CD4-positive, alpha-beta T cell treated with Interleukin-15 for 1 hour (primary cell): ENCODE measurements at regions not wholly inside any gene's neighbourhood (a gene's known extent, or its start where the extent isn't known, plus 50 kb on each side); places are given as distances from the start of the nearest gene placed in this dataset.
A peak's percentile ranks its signal among the peaks of the same experiment; 100 is the strongest.

Experiments used
- DNase-seq: peaks from one replicate; pipeline ENCODE4 v3.0.0-alpha.2; 2020

DNA sequence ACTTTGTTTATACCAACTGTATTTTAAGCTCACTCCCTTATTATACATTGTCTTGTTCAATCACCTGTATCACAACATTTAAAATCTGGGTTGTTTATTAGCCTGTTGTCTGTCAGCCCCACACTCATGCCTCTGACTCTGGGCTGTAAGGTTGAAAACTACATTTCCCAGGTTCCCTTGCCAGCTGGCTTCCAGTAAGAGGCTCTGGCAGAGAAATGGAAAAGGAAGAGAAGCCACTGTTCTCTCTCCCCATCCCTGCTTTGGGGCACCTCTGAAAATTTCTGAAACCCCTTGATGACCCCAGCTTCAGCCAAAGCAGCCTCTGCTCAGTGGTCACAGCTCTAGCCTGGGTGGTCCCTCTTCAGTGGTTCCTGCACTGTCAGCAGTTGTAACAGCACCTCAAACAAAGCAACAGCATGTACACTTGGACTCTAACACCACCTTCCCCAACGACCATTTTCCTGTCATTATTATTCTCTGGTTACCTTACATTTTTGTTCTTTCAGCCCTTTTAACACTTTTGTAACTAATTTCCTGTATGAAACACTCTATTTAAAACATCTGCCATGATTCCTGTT, 108.9 kb upstream of the LGALSL start:
- DNase-seq: no peak

DNA sequence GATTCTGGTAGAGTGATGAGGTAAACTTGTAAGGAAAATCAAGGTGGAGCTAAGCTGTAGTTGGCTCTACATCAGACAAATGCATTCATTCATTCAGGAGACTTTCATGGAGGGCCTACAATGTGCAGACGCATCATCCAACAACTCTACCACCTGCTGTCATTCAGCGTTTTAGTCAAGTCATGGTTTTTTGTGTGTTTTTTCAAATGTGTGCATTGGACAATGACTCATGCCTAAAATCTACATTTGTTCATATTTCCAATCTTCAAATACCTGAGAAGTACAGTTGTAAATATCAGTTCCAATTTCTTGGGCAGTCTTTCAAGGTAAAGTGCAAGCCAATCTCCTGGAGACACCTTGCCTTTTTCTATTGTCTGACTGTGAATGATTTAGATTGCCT, 108.0 kb upstream of the LGALSL start:
- no peak for DNase-seq

DNA sequence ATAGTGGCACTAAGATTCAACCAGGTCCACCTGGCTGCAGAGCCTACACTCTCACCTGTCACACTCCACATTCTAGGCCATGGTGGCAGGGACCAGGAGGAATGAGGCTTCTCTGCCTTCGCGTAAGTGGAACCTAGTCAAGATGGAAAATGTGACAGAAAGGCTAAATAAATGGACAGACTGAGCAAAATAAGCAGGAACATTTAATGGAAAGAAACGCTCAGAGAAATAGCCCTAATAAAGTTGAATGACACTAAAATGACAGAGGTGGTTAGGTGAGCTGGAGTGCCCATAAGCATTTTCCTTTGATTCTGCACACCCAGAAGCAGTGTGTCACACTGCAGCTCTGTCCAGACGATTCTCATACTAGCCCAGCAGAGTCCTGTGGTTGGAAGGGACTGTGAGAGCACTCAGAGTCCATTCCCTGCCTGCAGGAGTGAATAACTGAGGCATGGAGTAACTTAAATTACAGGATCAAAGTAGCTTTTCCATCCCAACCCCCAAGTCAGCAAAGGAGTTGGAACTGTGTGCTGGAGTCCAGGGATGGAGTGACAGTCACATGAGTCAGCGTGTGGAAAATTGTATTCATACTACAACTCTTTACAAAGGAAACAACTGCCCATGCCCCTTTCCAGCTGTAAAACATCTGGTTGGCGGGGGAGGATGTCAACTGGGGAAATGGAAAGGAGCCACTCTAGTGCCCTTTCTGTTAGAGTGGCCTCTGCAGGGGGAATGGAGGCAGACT, 105.4 kb upstream of the LGALSL start:
- DNase-seq: no peak

DNA sequence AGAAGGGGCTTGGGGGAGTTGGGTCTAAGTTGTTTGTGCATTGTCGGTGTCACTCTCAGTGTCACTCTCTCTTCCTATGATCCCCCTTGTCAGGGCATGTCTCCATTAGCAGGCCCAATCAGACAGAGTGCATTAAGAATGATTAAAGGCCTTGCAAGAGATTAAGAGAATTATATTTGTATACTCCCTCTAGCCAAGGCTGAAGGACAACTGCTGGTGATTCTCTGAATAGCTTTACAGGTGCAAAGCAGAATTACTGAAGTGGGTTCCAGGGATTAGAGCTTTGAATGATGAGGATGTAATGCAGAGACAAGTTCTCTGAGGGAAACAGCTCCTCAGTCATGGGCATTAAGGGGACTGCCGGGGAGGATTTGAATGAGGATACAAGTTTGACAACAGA, 104.8 kb upstream of the LGALSL start:
- no peak for DNase-seq

- DNase-seq: no peak
These were observed 103.0 kb upstream of the LGALSL start for GRCh38 chr2:64350996-64351395.

DNA sequence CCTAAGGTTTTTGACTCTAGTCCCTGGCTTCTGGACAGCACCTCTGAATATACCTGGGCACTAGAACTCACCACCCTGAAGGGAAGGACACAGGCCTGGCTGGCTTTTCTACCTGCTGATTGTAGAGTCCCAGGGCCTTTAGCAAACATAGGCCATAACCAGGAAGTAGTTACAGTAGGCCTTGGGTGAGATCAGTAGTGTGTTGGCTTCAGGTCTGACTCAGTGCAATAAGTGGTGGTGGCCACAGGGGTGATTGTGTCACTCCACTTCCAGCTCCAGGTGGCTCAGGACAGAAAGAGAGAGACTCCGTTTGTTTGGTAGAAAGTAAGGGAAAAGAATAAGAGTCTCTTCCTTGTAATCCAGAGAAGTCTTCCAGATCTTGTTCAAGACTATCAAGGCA, 101.7 kb upstream of the LGALSL start:
- DNase-seq: no peak

DNA sequence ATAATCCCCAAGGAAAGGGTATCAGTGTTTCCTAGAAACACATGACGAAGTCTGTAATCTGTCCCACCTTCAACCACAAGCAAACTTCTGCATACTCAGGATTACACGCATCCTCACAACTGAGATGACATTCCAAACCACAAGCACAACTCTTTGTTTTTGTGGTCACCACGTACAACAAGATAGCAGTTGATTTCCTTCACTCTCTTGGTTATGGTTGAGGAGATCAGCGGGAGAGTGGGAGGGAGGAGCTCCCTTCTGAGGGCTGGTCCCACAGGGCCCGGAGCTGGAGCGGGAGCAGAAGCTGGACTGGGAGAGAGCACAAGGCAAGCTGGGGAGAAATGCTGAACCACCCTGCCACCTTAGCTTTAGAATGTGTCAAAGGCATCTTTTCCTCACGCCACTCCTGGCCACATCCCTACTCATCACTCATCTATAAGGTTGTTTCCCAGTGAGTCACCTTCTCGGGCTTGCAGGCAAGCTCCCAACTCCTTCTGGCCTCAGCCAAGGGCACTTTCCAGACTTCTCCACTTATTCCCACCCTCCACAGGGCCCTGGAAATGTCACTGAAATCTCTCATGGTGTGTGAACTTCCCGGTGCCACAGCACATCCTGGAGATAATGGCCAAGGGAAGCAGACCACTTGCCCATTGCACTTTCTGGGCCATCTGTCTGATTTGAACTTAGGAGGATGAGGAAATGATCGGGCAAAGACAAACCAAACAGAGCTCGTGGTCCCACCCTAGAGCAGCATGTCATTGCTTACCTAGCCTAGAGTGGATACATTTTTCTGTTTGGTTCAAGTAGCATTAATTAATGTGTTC, 98.9 kb upstream of the LGALSL start:
- DNase-seq: no peak

GRCh38 chr2:64356906-64357305, 97.1 kb upstream of the LGALSL start:
- no peak for DNase-seq

- no peak for DNase-seq
These were observed 94.6 kb upstream of the LGALSL start for GRCh38 chr2:64359171-64359891.

- DNase-seq: peak; percentile 24
These were observed 93.9 kb upstream of the LGALSL start for GRCh38 chr2:64359892-64360657.

- no peak for DNase-seq
These were observed 92.6 kb upstream of the LGALSL start for GRCh38 chr2:64361151-64361938.

DNA sequence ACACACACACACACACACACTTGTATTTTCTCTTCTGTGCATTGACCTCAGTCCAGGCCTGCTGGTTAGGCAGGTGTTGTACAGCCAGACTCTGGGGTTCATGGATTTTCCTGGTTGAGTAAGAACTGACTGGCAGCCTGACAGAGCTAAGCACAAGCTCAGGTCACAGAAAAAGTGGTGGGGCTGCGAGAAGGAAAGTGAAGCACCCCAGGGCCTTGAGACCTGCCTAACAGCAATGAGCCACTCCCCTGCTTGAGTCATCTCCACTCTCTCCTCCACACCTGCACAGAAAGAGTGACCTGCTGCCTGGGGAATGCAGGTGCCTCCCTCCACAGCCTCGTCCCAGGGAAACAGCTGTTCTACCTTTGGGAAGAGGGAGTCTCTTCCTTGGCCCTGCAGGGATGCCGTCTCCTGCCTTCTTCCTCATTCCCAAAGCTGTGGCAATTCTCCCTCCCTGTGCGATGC, 91.4 kb upstream of the LGALSL start:
- no peak for DNase-seq

DNA sequence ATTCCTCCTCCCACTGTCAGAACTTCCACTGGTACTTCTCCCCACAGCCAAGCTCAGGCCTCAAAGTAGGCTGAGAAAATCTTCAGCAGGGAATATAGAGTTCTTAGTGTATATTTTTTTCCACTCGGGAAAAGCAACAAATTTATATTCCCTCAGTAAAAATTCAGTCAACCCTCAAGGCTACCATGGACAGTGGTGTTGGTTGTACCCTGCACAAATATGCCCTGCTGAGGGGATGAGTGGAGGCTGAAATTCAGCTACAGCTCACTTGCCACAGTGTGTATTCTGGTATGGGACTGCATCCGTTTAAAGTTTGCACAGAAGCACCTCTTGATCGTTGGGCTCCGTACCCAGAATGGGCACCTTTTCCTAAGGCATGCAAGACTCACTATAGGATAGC, 90.8 kb upstream of the LGALSL start:
- DNase-seq: no peak

DNA sequence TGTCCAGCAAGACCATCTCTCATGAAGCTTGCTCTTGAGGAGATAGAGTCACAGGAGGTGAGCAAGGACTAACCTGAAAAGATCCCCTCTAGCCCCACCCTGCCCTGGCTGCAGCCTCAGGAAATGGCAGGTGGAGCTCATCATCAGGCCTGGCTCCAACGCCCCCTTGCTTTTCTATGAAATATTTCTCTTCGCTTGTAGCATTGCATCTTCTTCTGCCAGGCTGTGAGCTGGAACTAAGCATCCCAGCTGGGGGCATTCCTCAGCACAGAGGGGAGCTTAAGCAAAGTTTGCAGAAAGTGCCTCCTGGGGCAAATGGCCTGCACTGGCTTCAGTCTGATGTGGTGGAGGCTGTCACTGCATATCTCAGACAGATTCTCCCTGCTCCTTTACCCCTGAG, 90.1 kb upstream of the LGALSL start:
- DNase-seq: no peak

DNA sequence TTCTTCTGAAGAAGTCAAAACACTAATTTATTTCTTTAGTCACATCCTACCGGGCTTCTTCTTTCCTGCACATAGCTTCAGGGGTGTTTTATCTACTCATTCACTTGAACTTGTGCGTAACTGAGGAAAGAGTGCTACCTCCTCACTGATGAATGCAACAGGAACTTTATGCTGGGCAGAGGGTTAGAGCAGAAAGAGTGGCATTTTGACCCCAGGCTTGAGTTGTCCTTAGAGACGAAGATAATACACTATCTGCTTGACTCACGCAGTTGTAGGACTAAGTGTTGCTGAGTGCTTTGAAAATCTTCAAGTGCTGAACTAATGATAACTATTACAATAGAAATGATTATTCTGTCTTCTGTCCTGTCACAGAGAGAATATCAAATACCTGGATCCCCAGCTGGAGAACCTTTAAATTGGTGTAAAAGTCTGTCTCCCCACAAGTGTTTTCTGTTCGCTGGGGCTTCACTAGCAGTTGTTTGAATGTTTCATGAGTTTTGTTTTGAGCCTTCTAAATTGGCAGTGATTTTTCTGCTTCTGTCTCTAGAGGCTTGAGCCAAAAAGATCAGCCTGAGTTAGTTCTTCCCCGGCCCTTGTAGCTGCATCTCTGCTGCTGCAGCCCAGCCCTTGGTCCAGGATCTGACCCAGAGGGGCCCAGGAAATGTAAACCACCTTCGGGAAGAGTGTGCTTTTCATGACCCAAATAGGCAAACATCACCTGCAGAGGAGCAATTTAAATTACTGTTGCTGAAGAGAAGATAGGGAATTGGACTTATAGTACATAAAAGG, 86.3 kb upstream of the LGALSL start:
- no peak for DNase-seq

GRCh38 chr2:64369706-64370105, 84.3 kb upstream of the LGALSL start:
- DNase-seq: no peak

- no peak for DNase-seq
These were observed 82.2 kb upstream of the LGALSL start for GRCh38 chr2:64371727-64372126.

- no peak for DNase-seq
These were observed 79.3 kb upstream of the LGALSL start for GRCh38 chr2:64374686-64375085.

DNA sequence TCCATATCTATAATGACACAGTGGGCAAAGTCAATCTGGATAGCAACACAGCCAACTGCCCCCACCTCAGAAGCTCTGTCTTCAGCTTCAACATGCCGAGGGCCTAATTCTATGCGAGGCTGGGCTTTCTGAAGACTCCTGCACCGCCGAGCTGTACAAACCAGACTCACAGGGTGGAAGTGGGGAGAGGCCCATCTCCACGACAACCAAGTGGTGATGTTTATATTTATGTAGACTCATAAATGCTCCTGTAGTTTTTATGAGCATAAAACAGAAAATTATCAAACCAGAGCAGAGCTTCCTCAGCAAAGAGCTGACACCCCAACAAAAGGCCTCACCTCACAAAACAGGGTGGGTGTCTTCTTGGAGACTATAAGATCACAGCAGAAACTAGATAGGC, 77.0 kb upstream of the LGALSL start:
- no peak for DNase-seq

GRCh38 chr2:64379186-64379585, 74.8 kb upstream of the LGALSL start:
- no peak for DNase-seq
